Esophagus squamous epithelium (tissue), 5 donors: ENCODE measurements at regions not wholly inside any gene's neighbourhood (a gene's known extent, or its start where the extent isn't known, plus 50 kb on each side); places are given as distances from the start of the nearest gene placed in this dataset.
A peak's percentile ranks its signal among the peaks of the same experiment; 100 is the strongest.

Experiments
- DNase-seq: peaks from one replicate; lab custom pipeline; 2025; lab: John Stamatoyannopoulos, UW
- H3K27ac ChIP-seq, 4 donors: fragments of 200-600 bp; sonication (generic); one replicate each; pipeline ENCODE4 v1.5.1; 2016 to 2019; ENCODE audit warnings: mild to moderate bottlenecking in 1 of 4
- H3K27me3 ChIP-seq, 4 donors: fragments of 200-600 bp; sonication (generic); 1 replicate in 3 of 4; 2 replicates in 1 of 4; pipeline versions ENCODE4 v1.5.1 to v1.6.0; 2017 to 2021; ENCODE audit warnings: antibody characterized with exemption in 1 of 4
- H3K36me3 ChIP-seq, 3 donors: fragments of 200-600 bp; sonication (generic); one replicate each; pipeline ENCODE4 v1.5.1; 2016 to 2019
- H3K4me1 ChIP-seq, 3 donors: fragments of 200-600 bp; sonication (generic); one replicate each; pipeline ENCODE4 v1.5.1; 2017 to 2019
- H3K4me3 ChIP-seq, 4 donors: fragments of 200-600 bp; sonication (generic); 1 replicate in 3 of 4; 2 replicates in 1 of 4; pipeline ENCODE4 v1.5.1; 2016 to 2019; ENCODE audit warnings: mild to moderate bottlenecking in 2 of 4, moderate library complexity in 1 of 4
- H3K9me3 ChIP-seq, 3 donors: fragments of 200-600 bp; sonication (generic); one replicate each; pipeline ENCODE4 v1.5.1; 2016 to 2019
- POLR2A ChIP-seq, 4 donors: fragments of 450-650 bp; IDR thresholded peaks; one replicate each; pipeline ENCODE4 v1.6.1; 2017; ENCODE audit warnings: antibody characterized with exemption in 4 of 4, mild to moderate bottlenecking in 4 of 4, moderate library complexity in 3 of 4
- WGBS, 2 donors: methylation state at CpG; one replicate each; pipeline ENCODE4 v1.1.5; 2018; 5-methylcytosine and 5-hydroxymethylcytosine counted together
- intact Hi-C: fragments of 100-400 bp; cut with DNase I; formaldehyde crosslinking; loops from one replicate; pipeline ENCODE4 v1.15.0; 2022
- TF ChIP-seq, protein P1 (sequence below), 6 experiments: fragments of 450-650 bp in 4 of 6; fragments of 200-600 bp in 2 of 6; sonication (generic) in 2 of 6; IDR thresholded peaks; one replicate each; pipeline ENCODE4 v1.5.1; 2016 to 2019; ENCODE audit warnings: antibody characterized with exemption in 6 of 6, mild to moderate bottlenecking in 4 of 6, moderate library complexity in 4 of 6
- donor health status: DM: yes; HTN: yes; CAD: no.

DNA sequence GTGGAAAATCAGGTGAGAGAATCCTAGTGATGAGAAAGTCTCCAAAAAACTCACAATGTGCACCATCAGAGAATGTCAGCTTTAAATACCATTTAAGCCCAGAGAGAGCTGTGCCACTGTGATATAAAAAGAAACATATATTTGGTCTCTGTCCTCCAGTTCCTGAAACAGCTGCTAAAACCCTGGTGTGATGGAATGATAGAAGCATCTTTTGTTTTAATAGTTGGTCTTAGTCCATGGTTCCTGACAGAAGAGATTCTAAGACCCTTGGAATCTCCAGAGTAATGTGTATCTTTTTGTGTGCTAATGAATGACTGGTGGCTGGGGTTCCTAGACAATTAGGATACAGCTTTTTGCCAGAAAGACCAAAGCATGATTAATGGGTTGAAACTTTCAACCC, 302.8 kb upstream of the B3GALT2 start:
- H3K4me3 ChIP-seq: no peak overlapping the region
- H3K36me3 ChIP-seq: no peaks in the 10 kb centered on the region

DNA sequence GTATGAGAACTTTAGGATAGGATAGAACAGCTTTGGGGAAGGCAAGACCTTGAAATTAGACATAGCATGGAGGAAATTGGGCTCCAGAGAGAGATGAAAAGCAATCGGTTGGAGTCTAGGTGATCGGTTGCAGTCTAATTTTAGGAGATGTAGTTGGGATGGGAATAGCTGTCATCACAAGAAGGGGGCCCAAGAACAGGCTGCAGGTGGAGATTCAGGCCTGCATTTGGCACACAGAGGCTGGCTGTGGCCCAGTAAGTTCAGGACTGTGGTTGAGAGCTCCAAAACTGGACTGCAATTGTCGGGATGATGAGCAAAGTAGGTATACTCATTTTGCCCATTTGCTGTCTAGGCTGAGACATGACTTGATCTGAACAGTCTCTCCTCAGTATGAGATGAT, 301.3 kb upstream of the B3GALT2 start:
- TF ChIP-seq POLR2A (IDR thresholded peaks at IDR 0.05): no peak
- TF ChIP-seq, protein P1, sequence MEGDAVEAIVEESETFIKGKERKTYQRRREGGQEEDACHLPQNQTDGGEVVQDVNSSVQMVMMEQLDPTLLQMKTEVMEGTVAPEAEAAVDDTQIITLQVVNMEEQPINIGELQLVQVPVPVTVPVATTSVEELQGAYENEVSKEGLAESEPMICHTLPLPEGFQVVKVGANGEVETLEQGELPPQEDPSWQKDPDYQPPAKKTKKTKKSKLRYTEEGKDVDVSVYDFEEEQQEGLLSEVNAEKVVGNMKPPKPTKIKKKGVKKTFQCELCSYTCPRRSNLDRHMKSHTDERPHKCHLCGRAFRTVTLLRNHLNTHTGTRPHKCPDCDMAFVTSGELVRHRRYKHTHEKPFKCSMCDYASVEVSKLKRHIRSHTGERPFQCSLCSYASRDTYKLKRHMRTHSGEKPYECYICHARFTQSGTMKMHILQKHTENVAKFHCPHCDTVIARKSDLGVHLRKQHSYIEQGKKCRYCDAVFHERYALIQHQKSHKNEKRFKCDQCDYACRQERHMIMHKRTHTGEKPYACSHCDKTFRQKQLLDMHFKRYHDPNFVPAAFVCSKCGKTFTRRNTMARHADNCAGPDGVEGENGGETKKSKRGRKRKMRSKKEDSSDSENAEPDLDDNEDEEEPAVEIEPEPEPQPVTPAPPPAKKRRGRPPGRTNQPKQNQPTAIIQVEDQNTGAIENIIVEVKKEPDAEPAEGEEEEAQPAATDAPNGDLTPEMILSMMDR (IDR thresholded peaks at IDR 0.05): no peak
- no peak for DNase-seq
- H3K36me3 ChIP-seq: no peaks in the 10 kb centered on the region
- H3K27me3 ChIP-seq: no peaks in the 10 kb centered on the region
- H3K27ac ChIP-seq: no peak overlapping the region
- H3K4me1 ChIP-seq: no peaks in the 10 kb centered on the region
- H3K9me3 ChIP-seq: no peaks in the 10 kb centered on the region
- WGBS, 2 donors: 87 to 96% methylated on average over 3 of the region's 3 CpGs
- intact Hi-C loops: no loop called here
- no peak overlapping the region for H3K4me3 ChIP-seq

More for the DNA sequence above, 302.8 kb upstream of the B3GALT2 start:
- Histone ChIP-seq H3K4me1 (no peaks in the 10 kb centered on the region), H3K9me3 (no peaks in the 10 kb centered on the region), H3K27ac (no peak overlapping the region), H3K27me3 (no peaks in the 10 kb centered on the region)
- intact Hi-C loops: no loop called here
- no peak for TF ChIP-seq POLR2A (IDR thresholded peaks at IDR 0.05)
- TF ChIP-seq, protein P1 (IDR thresholded peaks at IDR 0.05): no peak
- DNase-seq: no peak

DNA sequence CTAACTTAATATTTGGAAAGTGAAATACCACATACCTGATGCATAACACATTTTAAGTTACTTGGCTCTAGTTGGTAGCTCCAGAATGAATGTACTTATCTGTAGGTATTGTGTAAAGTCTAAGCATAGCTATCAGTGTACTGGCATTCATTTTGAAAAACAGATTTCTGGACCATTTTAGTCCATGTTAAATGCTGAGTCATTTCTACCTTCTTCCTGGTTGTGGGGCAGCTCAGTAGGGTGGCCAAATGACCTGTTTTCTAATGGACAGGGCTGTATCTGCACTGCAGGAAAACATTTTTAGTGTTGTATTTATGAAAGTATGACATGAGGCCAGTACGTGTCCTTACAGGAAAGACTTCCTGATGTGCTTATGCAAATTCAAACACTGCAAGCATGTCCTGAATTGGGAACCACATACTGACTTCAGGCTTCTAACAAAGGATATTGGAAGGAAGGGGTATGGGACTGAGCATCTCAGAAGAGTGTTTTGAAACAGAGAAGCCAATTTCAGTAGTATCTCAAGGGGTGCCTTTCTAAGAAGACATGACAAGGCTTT, 300.3 kb upstream of the B3GALT2 start:
- no peak for TF ChIP-seq POLR2A (IDR thresholded peaks at IDR 0.05)
- TF ChIP-seq, protein P1 (IDR thresholded peaks at IDR 0.05): no peak
- 0 to 10% methylated on average over 1 of the region's 1 CpG for WGBS, 2 donors
- H3K9me3 ChIP-seq: no peaks in the 10 kb centered on the region
- no peak for DNase-seq
- H3K4me3 ChIP-seq: no peak overlapping the region
- H3K27me3 ChIP-seq: no peaks in the 10 kb centered on the region
- no peak overlapping the region for H3K27ac ChIP-seq
- no peaks in the 10 kb centered on the region for H3K4me1 ChIP-seq
- intact Hi-C loops: no loop called here
- no peaks in the 10 kb centered on the region for H3K36me3 ChIP-seq

DNA sequence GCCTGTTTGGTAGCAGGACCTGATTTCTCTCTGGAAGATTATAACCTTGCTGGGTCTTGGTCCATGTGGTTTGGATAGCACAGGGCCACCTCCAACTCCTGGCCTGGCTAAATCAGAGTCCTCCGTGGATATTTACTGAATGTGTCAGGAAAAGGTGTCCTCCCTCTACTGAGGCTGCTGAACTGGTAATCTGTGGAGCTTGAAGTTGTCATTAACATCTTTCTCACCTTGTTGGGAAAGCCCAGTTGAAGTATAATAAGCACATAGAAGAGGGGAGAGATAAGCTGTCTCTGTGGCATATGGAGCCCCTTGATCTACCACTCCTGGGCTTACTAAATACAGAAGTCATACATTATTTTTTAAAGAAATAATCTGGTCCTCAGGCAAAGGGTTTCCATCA, 294.3 kb upstream of the B3GALT2 start:
- H3K27ac ChIP-seq: no peak overlapping the region
- intact Hi-C loops: no loop called here
- H3K4me1 ChIP-seq: no peaks in the 10 kb centered on the region
- 13 to 67% methylated on average over 1 of the region's 1 CpG for WGBS, 2 donors
- H3K36me3 ChIP-seq: no peaks in the 10 kb centered on the region
- no peak for DNase-seq
- no peaks in the 10 kb centered on the region for H3K27me3 ChIP-seq
- H3K9me3 ChIP-seq: no peaks in the 10 kb centered on the region
- TF ChIP-seq POLR2A (IDR thresholded peaks at IDR 0.05): no peak
- TF ChIP-seq, protein P1 (IDR thresholded peaks at IDR 0.05): no peak
- H3K4me3 ChIP-seq: no peak overlapping the region

DNA sequence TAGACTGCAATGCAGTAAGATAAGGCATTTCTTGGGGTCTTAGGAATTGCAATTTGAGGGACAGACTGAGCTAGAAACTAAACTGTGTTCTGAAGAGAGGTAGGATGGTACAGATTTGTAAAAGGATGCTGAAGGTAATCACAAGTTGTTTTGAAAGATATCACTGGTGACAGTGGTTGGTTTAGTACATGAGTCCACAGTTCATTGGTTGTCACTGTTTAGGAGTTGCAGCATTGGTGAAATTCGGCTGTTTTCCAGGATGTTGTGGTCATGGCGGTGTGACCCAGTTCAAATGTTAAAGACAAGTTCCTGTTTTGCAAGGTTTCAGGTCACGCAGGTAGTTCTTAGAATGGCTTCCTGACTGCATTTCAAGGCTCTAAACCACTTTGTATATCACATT, 292.8 kb upstream of the B3GALT2 start:
- Histone ChIP-seq H3K9me3 (no peaks in the 10 kb centered on the region), H3K4me3 (no peak overlapping the region), H3K27me3 (no peaks in the 10 kb centered on the region), H3K36me3 (no peaks in the 10 kb centered on the region), H3K27ac (peak overlapping the region in 2 of 4 donors; percentile 6 to 39), H3K4me1 (no peaks in the 10 kb centered on the region)
- TF ChIP-seq, protein P1 (IDR thresholded peaks at IDR 0.05): no peak
- peak in 1 of 4 donors; percentile 59 for TF ChIP-seq POLR2A (IDR thresholded peaks at IDR 0.05)
- intact Hi-C loops: no loop called here
- peak; percentile 0 for DNase-seq
- 60 to 62% methylated on average over 3 of the region's 3 CpGs for WGBS, 2 donors
